IMR-90 (cell line): ENCODE measurements at regions not wholly inside any gene's neighbourhood (a gene's known extent, or its start where the extent isn't known, plus 50 kb on each side); places are given as distances from the start of the nearest gene placed in this dataset.

Experiments
- ATAC-seq: fragments of 200-7000 bp; cut with Tn5 transposase; 2 replicates; pipeline ENCODE4 v1.9.1; 2020; ENCODE audit warnings: low read depth, mild to moderate bottlenecking, moderate library complexity
- BruUV-seq: library from RNA; stranded (reverse); fragments of 400-500 nt; replicated peaks from 2 replicates; lab custom pipeline; 2021; lab: Mats Ljungman, UMichigan
- CTCF ChIA-PET: fragments of 300-600 bp; formaldehyde crosslinking; extraction: SDS; loops from one replicate; lab custom pipeline; 2021; ENCODE audit warnings: antibody characterized with exemption; lab: Yijun Ruan, JAX
- POLR2A ChIA-PET: fragments of 300-600 bp; sonication (Branson Sonifier 250); formaldehyde crosslinking; loops from one replicate; lab custom pipeline; 2022; ENCODE audit warnings: antibody characterized with exemption; ENCODE audit not compliant: unreplicated experiment; lab: Charles Lee
- DNase-seq: peaks from one replicate; pipeline ENCODE4 v3.0.0; 2013
- H2AFZ ChIP-seq: replicated peaks from 2 replicates; pipeline ENCODE3; 2013; ENCODE audit warnings: low read length, mild to moderate bottlenecking; ENCODE audit not compliant: poor library complexity
- H2AK5ac ChIP-seq: 2 replicates; pipeline ENCODE4 v1.6.1; 2013; ENCODE audit warnings: low read depth, low read length, inconsistent platforms
- H2AK9ac ChIP-seq: replicated peaks from 2 replicates; pipeline ENCODE3; 2013; ENCODE audit warnings: mild to moderate bottlenecking, low read depth, low read length, moderate library complexity; ENCODE audit not compliant: poor library complexity
- H2BK120ac ChIP-seq: 2 replicates; pipeline ENCODE4 v1.6.1; 2013; ENCODE audit warnings: low read depth, low read length, inconsistent platforms
- H2BK15ac ChIP-seq: 3 replicates; pipeline ENCODE4 v1.6.1; 2013; ENCODE audit warnings: low read depth, low read length, inconsistent platforms
- H2BK20ac ChIP-seq: 2 replicates; pipeline ENCODE4 v1.6.1; 2013; ENCODE audit warnings: low read depth, mild to moderate bottlenecking, inconsistent platforms, low read length, moderate library complexity
- H2BK5ac ChIP-seq: 2 replicates; pipeline ENCODE4 v1.6.1; 2013; ENCODE audit warnings: mild to moderate bottlenecking, low read depth, low read length, inconsistent platforms; ENCODE audit not compliant: poor library complexity, severe bottlenecking
- H3K14ac ChIP-seq: replicated peaks from 2 replicates; pipeline ENCODE4 v1.6.1; 2013; ENCODE audit warnings: low read depth, low read length, inconsistent platforms
- H3K18ac ChIP-seq: 2 replicates; pipeline ENCODE4 v1.6.1; 2013; ENCODE audit warnings: low read depth, low read length, control low read depth
- H3K23ac ChIP-seq: 2 replicates; pipeline ENCODE4 v1.6.1; 2013; ENCODE audit warnings: low read depth, low read length, inconsistent platforms
- H3K27ac ChIP-seq: 2 replicates; pipeline ENCODE4 v1.5.1; 2013; ENCODE audit warnings: mild to moderate bottlenecking, control low read depth, low read length; ENCODE audit not compliant: insufficient read depth
- H3K27me3 ChIP-seq: 2 replicates; pipeline ENCODE4 v1.6.1; 2013; ENCODE audit warnings: low read length; ENCODE audit not compliant: control insufficient read depth, insufficient read depth
- H3K36me3 ChIP-seq: 2 replicates; pipeline ENCODE4 v1.6.1; 2013; ENCODE audit warnings: low read length, mixed read lengths; ENCODE audit not compliant: control insufficient read depth, insufficient read depth
- H3K4ac ChIP-seq: 2 replicates; pipeline ENCODE4 v1.6.1; 2013; ENCODE audit warnings: low read depth, low read length, inconsistent platforms
- H3K4me1 ChIP-seq: 2 replicates; pipeline ENCODE4 v1.6.1; 2013; ENCODE audit warnings: low read length, mixed read lengths; ENCODE audit not compliant: control insufficient read depth, insufficient read depth
- H3K4me2 ChIP-seq: 2 replicates; pipeline ENCODE4 v1.6.1; 2013; ENCODE audit warnings: low read depth, mild to moderate bottlenecking, control low read depth, low read length, moderate library complexity
- H3K4me3 ChIP-seq: 2 replicates; pipeline ENCODE4 v1.5.1; 2013; ENCODE audit warnings: low read depth, mild to moderate bottlenecking, control low read depth, low read length, moderate library complexity; ENCODE audit not compliant: insufficient read depth
- H3K56ac ChIP-seq: 2 replicates; pipeline ENCODE4 v1.6.1; 2013; ENCODE audit warnings: low read length, inconsistent platforms; ENCODE audit not compliant: insufficient read depth; ENCODE audit errors: extremely low read depth
- H3K79me1 ChIP-seq, 2 experiments: 2 replicates each; pipeline ENCODE4 v1.6.1; 2013; ENCODE audit warnings: low read length in 2 of 2, inconsistent platforms in 1 of 2, low read depth in 1 of 2
- H3K9ac ChIP-seq: 2 replicates; pipeline ENCODE4 v1.6.1; 2013; ENCODE audit warnings: low read depth, low read length, control low read depth
- H3K9me1 ChIP-seq: 2 replicates; pipeline ENCODE4 v1.6.1; 2013; ENCODE audit warnings: low read length, inconsistent platforms; ENCODE audit not compliant: insufficient read depth
- H3K9me3 ChIP-seq: 2 replicates; pipeline ENCODE4 v1.6.1; 2013; ENCODE audit warnings: low read length; ENCODE audit not compliant: control insufficient read depth, insufficient read depth
- H4K20me1 ChIP-seq: 2 replicates; pipeline ENCODE4 v1.6.1; 2013; ENCODE audit warnings: low read length, inconsistent platforms; ENCODE audit not compliant: insufficient read depth
- H4K5ac ChIP-seq: 2 replicates; pipeline ENCODE4 v1.6.1; 2013; ENCODE audit warnings: mild to moderate bottlenecking, low read depth, low read length, control low read depth
- H4K8ac ChIP-seq, 2 experiments: 2 replicates each; pipeline ENCODE4 v1.6.1; 2013; ENCODE audit warnings: low read depth in 2 of 2, low read length in 2 of 2, control low read depth in 1 of 2, inconsistent platforms in 1 of 2
- H4K91ac ChIP-seq: 2 replicates; pipeline ENCODE4 v1.6.1; 2013; ENCODE audit warnings: low read depth, low read length, inconsistent platforms; ENCODE audit not compliant: insufficient read depth
- CHD1 ChIP-seq: IDR thresholded peaks from 2 replicates; pipeline ENCODE4 v1.6.1; 2012; ENCODE audit warnings: low read depth, low read length, improper control_type of control experiment
- CTCF ChIP-seq: conservative IDR thresholded peaks from 2 replicates; pipeline ENCODE4 v1.5.1; 2012; ENCODE audit warnings: mild to moderate bottlenecking, low read depth, low read length, improper control_type of control experiment
- FOS ChIP-seq: fragments of 150-350 bp; IDR thresholded peaks from 2 replicates; pipeline ENCODE4 v1.6.1; 2016; ENCODE audit warnings: low read depth, low read length
- MXI1 ChIP-seq: IDR thresholded peaks from 2 replicates; pipeline ENCODE4 v1.6.1; 2012; ENCODE audit warnings: low read depth, mild to moderate bottlenecking, low read length, moderate library complexity, borderline replicate concordance
- RAD21 ChIP-seq: IDR thresholded peaks from 2 replicates; pipeline ENCODE4 v1.6.1; 2012; ENCODE audit warnings: low read length, improper control_type of control experiment
- RFX5 ChIP-seq: IDR thresholded peaks from 2 replicates; pipeline ENCODE4 v1.8.0; 2012; ENCODE audit warnings: low read depth, mild to moderate bottlenecking, low read length, moderate library complexity
- SMC3 ChIP-seq: fragments of 150-350 bp; IDR thresholded peaks from 2 replicates; pipeline ENCODE4 v1.6.1; 2016; ENCODE audit warnings: low read depth, mild to moderate bottlenecking, antibody characterized with exemption, low read length, moderate library complexity
- USF2 ChIP-seq: fragments of 150-350 bp; IDR thresholded peaks from 2 replicates; pipeline ENCODE4 v1.6.1; 2017; ENCODE audit warnings: mild to moderate bottlenecking, antibody characterized with exemption, low read length, low read depth
- WGBS, 2 experiments: methylation state at CpG; one replicate each; pipeline versions ENCODE4 v1.1.5 to v1.1.7; 2013; ENCODE audit warnings: missing lambda C conversion rate in 2 of 2; ENCODE audit not compliant: insufficient read length in 1 of 2; ENCODE audit errors: extremely low coverage in 2 of 2; 5-methylcytosine and 5-hydroxymethylcytosine counted together
- dilution Hi-C: fragments of 300-500 bp; cut with HindIII; formaldehyde crosslinking; loops from one replicate; pipeline ENCODE4 v1.14.3; 2018; ENCODE audit warnings: low sequenced_read_pairs; ENCODE audit not compliant: unreplicated experiment
- in situ Hi-C: fragments of 300-500 bp; cut with MboI; formaldehyde crosslinking; loops from 3 replicates; pipeline ENCODE4 v1.14.3; 2019; ENCODE audit warnings: low sequenced_read_pairs, inconsistent platforms, mixed read lengths
- intact Hi-C: fragments of 100-400 bp; cut with micrococcal nuclease; formaldehyde crosslinking; loops from 2 replicates; pipeline ENCODE4 v1.10.0; 2022

- ATAC-seq (no peak), DNase-seq (no peak)
- ChIA-PET POLR2A (no interaction called here), CTCF (no interaction called here)
- peaks cover 4% of the 10 kb centered on the region; the same call in 1 of the 2 replicates for H3K9me3 ChIP-seq
- H3K4ac ChIP-seq: no peak overlapping the region
- no peaks in the 10 kb centered on the region for H3K27me3 ChIP-seq
- H3K4me1 ChIP-seq: no peaks in the 10 kb centered on the region
- in situ Hi-C loops (no loop called here), intact Hi-C loops (no loop called here), dilution Hi-C loops (no loop called here)
- H2BK5ac ChIP-seq: no peak overlapping the region
- H3K4me2 ChIP-seq: no peak overlapping the region
- no peak overlapping the region for H4K91ac ChIP-seq
- H4K5ac ChIP-seq: no peak overlapping the region
- WGBS, 2 experiments: no CpG with 5 or more reads among the region's 3 CpGs
- no peak overlapping the region for H2BK20ac ChIP-seq
- H3K4me3 ChIP-seq: no peak overlapping the region
- H3K9ac ChIP-seq: no peak overlapping the region
- H3K27ac ChIP-seq: no peak overlapping the region
- H2BK15ac ChIP-seq: no peak overlapping the region
- H3K14ac ChIP-seq: no peak overlapping the region
- no peak overlapping the region for H4K8ac ChIP-seq
- no peak overlapping the region for H2AK5ac ChIP-seq
- TF ChIP-seq SMC3 (no peak), USF2 (no peak), CTCF (no peak), MXI1 (no peak), RAD21 (no peak), FOS (no peak), RFX5 (no peak), CHD1 (no peak)
- no peak overlapping the region for H3K23ac ChIP-seq
- no peak overlapping the region for H3K56ac ChIP-seq
- no peaks in the 10 kb centered on the region for H3K36me3 ChIP-seq
- no peaks in the 10 kb centered on the region for H3K79me1 ChIP-seq
- H3K18ac ChIP-seq: no peak overlapping the region
- BruUV-seq: no TSS peak
- no peak overlapping the region for H2BK120ac ChIP-seq
- no peak overlapping the region for H2AFZ ChIP-seq
- H2AK9ac ChIP-seq: no peak overlapping the region
- no peaks in the 10 kb centered on the region for H3K9me1 ChIP-seq
- H4K20me1 ChIP-seq: no peaks in the 10 kb centered on the region
Observed at GRCh38 chr18:77329651-77330050, 80.0 kb downstream of the GALR1 start.
